Loucy (cell line): ENCODE measurements at regions not wholly inside any gene's neighbourhood (a gene's known extent, or its start where the extent isn't known, plus 50 kb on each side); places are given as distances from the start of the nearest gene placed in this dataset.

Experiments
- EZH2phosphoT487 ChIP-seq: fragments of 200-600 bp; IDR thresholded peaks from 2 replicates; pipeline ENCODE4 v1.6.1; 2018; ENCODE audit warnings: antibody characterized with exemption, mild to moderate bottlenecking, moderate library complexity, borderline replicate concordance
- TF ChIP-seq, protein P1 (sequence below): fragments of 200-600 bp; sonication (generic); conservative IDR thresholded peaks from 2 replicates; pipeline ENCODE4 v1.5.1; 2014; ENCODE audit warnings: mild to moderate bottlenecking, antibody characterized with exemption, low read length

DNA sequence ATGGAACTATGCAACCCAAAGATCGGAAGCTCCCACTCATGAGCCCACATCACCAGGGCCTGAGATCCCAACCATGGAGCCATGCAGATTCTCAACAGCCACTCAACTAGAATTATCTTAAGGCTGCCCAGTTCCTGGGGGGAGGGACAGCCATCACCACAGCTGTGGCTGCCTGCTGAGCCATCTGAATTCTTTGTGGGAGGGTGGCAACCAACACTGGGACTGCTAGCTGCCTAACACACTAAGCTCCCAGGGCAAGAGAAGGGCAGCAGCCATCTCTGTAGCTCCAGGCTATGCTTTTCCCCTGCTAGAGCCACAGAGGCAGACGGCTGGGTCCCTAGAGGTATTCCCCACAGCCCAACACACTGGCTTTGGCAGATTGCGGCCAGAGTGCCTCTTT, 251.3 kb upstream of the GRAMD2B start:
- TF ChIP-seq, protein P1, sequence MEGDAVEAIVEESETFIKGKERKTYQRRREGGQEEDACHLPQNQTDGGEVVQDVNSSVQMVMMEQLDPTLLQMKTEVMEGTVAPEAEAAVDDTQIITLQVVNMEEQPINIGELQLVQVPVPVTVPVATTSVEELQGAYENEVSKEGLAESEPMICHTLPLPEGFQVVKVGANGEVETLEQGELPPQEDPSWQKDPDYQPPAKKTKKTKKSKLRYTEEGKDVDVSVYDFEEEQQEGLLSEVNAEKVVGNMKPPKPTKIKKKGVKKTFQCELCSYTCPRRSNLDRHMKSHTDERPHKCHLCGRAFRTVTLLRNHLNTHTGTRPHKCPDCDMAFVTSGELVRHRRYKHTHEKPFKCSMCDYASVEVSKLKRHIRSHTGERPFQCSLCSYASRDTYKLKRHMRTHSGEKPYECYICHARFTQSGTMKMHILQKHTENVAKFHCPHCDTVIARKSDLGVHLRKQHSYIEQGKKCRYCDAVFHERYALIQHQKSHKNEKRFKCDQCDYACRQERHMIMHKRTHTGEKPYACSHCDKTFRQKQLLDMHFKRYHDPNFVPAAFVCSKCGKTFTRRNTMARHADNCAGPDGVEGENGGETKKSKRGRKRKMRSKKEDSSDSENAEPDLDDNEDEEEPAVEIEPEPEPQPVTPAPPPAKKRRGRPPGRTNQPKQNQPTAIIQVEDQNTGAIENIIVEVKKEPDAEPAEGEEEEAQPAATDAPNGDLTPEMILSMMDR = no peak
- TF ChIP-seq EZH2phosphoT487 = no peak
